Gastrocnemius medialis (tissue), 4 donors: ENCODE measurements at regions not wholly inside any gene's neighbourhood (a gene's known extent, or its start where the extent isn't known, plus 50 kb on each side); places are given as distances from the start of the nearest gene placed in this dataset.

Source experiments
- CTCF ChIP-seq, 5 experiments: fragments of 450-650 bp in 3 of 5; fragments of 200-600 bp in 2 of 5; sonication (generic) in 2 of 5; IDR thresholded peaks in 4 of 5; conservative IDR thresholded peaks in 1 of 5; 1 replicate in 4 of 5; 2 replicates in 1 of 5; pipeline ENCODE4 v1.5.1; 2016 to 2019; ENCODE audit warnings: antibody characterized with exemption in 5 of 5, mild to moderate bottlenecking in 3 of 5, moderate library complexity in 3 of 5
- POLR2A ChIP-seq, 2 donors: fragments of 450-650 bp; IDR thresholded peaks; one replicate each; pipeline ENCODE4 v1.6.1; 2017; ENCODE audit warnings: antibody characterized with exemption in 2 of 2, mild to moderate bottlenecking in 2 of 2, moderate library complexity in 2 of 2

- TF ChIP-seq CTCF (IDR thresholded peaks at IDR 0.05 in 4 of 5, conservative IDR thresholded peaks at IDR 0.05 in 1 of 5) = no peak
- no peak for TF ChIP-seq POLR2A (IDR thresholded peaks at IDR 0.05)
Measured at GRCh38 chr15:66848686-66849392, 146.8 kb downstream of the SMAD6 start.
